Fibroblast of skin of left quadriceps (primary cell): ENCODE measurements at regions not wholly inside any gene's neighbourhood (a gene's known extent, or its start where the extent isn't known, plus 50 kb on each side); places are given as distances from the start of the nearest gene placed in this dataset.
A peak's percentile ranks its signal among the peaks of the same experiment; 100 is the strongest.

Source experiments
- DNase-seq, 2 experiments: peaks; one replicate each; pipeline ENCODE4 v3.0.0-alpha.2; 2013; ENCODE audit warnings: low read depth in 2 of 2

DNA sequence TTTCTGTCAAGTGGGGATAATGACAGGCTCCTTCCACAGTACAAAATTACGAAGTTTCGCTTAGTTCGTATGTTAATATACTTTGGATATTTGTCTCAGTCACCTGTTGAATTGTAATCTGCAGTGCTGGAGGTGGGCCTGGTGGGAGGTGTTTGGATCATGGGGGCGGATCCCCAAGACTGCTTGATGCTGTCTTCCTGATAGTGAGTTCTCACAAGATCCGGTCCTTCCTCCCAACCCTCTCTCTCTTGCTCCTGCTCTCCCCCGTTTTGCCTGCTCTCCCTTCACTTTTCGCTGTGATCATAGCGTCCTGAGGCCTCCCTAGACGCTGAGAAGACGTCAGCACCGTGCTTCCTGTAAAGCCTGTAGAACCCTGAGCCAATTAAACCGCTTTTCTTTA lies 97.1 kb upstream of the EPB41L3 start:
- DNase-seq, result no peak

DNA sequence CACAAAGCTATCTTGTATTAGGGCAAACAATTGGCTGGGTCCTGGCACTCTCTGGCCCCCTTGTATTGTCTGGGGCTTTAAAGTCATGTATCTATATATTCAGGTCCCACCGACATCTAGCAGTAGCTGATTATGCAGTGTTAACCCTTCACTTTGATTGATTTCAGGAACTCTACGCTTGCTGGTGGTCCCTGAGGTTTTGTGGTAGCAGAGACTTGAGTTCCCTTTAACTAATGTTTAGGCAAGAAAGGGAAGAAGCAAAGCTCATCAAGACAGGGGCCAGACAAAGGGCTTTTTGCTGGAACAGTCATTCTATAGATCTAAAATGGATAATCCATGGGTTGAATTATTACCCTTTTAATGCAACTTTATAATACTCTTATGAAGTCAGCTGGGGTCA lies 95.3 kb upstream of the EPB41L3 start:
- no peak for DNase-seq

DNA sequence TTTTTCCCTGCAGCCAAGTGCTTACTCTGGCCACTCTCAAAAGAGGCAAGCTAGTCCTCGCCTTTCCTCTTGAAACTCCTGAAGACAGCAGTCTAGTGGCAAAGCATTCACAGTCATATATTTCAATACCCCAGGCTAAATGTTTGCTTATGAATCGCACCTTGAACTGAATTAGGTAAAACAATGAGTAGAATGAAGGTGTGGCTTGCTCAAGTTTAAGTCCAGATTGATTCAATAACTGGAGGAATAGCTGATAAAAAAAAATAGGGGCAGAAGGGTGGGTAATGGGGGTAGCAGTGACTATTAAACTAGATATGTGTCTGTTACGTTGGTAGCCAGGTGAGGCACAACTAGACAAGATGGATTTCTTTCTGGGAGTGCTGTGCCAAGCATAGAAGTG lies 88.2 kb upstream of the EPB41L3 start:
- DNase-seq, result no peak

DNA sequence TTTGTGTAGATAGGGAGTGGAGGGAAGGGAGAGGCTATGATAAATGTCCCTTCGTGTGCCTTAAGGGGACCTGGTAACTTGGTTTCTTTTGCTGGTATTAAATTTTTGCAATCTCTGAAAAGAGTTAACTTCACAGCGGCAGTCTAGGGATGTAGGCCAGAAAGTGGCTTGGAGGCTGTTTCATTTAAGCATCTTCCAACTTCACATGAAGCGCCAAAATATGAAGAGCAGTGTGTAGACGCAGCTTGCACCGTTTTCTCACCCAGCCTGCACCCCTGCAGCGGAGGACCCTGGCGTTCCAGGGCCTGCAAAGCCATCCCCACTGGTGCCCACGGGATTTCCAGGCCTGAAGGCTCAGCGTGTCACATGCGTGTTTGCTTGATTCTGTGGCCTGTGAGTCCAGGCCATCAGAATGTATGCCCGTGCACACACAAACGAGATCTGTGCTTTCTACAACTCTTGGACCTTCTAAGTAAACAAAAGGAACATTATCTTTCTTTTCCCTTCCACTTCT lies 87.2 kb upstream of the EPB41L3 start:
- DNase-seq, result no peak

DNA sequence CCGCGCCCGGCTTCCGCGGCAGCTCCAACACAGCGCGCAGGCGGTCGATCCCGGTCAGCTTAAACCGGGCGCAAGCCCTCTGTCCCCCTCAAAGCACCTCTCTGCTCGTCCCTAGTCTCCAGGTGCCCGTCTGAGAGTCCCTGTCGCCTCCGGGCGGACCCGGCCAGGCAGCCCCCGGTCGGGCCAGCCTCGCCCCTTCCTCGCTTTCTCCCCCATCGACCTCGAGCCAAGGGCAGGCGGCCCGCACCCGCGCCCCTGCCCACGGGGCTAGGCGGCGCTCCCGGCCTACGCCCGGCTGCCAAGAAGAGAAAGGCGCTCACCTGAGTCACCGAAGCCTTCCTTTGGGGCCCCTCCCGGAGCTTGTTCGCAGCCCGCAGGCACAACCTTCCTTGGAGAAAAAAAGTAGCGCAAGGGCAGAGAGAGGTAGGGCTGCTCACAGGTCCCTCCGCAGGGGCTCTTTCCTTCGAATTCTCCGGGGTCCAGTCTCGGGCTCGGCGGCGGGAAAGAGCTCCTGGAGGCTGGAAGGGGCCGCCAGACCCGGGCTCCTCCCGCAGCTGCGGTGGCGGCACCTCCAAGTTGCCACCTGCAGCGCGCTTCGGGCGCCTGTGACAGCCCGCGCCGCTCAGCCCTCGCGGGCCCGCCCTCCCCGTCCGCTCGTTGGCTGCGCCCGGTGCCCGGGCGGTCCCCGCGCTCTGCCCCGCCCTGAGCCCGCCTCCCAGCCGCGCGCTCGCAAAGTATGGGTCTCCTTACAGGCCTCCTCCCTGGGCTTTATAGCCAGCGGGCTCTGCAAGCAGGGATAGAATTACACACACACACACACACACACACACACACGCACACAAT lies 86.5 kb upstream of the EPB41L3 start:
- DNase-seq, result peak; percentile 26 to 29

DNA sequence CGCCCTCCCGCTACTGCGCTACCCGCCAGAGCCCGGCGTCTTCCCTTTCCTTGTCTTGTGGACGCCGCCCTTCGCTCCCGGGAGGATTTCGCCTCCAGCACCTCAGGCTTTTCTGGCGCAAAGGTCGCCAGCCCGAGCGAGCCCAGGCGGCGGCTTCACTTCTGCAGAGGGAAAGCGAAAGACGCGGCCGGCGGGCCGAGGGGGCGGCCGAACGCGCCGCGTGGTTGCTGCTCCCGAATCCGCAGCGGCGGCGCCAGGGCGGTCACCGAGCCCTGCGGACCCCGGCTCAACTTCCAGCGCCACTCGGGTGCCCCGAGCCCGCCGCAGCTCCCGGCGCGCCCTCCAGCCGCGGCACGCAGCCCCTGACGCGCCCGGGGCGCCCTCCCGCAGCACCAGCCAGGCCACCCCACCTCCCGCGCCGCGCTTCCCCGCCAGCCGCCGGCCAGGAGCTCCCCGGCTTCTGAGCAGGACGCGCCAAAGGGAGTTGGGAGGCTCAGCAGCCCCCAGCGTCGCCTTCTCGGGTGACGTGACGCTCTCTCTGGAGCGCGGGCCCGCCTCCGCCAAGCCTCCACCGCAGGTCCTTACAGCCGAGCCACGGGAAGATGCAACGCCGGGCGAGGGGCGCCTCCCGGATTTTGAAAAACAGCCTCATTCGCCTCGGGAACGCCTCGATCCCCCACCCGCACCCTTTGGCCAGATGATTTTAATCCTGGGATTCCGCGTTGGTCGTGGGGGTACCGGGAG lies 84.9 kb upstream of the EPB41L3 start:
- DNase-seq, result peak; percentile 1 to 3

DNA sequence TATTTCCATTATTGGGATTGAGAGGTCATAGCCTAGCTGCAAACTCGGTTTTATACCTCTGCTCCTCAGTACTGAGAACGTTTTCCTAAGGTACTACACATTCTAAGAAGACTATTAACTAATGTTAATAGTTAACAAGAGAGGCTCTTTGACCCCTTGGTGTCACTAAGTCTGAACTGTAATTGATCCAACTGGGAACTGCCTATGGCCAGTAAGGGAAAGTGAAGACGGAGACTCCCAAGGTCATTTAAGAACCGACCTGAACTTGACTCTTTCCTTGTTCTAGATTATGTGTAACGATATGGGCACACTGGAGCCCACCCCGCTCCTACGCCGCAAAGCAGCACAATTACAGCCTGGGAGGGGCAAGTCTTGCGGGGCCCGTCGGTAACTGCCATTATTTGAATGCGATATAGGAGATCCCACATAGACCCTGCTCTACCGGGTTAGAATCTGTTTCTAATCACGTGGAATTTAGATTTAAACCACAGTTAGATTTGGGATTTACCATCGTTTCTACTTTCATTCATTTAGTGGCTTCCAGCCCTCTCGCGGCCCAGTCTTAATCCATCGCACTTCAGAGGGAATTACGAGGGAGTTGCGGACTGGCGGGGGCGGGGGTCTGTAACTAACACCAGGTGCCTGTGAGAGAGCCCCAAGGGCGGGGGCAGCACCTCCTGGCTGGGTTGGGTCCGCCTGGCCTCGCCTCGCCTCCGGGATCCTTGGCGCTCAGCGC lies 84.1 kb upstream of the EPB41L3 start:
- no peak for DNase-seq

DNA sequence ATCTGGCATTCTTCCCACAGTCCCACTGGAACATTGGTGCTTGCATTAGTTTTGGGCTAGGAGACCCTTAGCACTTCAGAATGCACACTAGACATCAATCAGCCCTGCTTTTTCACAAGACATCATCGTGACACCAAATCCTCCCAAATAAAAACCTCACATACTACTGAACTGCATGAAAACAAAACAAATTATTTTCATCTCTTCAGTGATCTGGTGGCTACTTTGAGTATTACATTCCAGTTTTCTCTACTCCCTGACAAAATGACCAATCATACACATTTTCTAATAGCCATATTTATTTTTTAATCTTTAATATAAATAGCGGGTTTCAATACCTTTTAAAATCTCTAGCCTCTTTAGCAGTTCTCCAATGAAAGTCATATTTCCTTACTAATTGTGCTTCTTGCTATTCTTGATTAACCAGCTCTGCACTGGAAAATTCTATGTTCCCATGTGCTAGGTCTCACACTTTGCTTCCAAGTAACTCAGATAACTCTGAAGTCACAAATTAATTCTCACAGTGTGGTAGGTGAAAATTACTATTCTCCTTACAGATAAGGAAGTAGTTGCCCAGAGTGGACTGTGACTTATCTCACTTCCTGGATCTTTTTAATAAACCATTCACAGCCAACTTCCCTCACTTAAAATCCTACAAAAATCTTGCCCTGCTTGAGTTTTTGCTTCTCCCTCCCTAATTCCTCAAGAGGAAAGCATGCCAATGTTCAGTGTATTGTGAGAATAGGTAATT lies 82.5 kb upstream of the EPB41L3 start:
- no peak for DNase-seq

DNA sequence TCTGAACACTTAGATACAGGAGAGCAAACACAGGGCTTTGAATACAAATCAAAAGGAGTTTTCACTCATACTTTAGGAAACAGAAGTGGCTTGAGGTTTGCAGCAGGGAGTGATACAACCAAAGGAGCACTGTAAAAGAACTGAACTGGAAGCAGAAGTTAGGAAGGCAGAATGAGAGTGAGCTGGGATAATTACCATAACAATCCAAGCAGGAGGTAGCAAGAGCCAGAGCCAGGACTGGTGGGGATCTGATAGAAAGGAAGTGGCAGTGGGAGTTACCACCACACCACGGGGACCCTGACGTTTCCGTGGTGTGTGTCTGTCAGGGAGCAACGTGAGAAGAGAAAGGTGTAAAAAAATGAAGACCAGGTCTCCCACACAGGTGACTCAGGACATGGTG lies 81.3 kb upstream of the EPB41L3 start:
- DNase-seq, result no peak

DNA sequence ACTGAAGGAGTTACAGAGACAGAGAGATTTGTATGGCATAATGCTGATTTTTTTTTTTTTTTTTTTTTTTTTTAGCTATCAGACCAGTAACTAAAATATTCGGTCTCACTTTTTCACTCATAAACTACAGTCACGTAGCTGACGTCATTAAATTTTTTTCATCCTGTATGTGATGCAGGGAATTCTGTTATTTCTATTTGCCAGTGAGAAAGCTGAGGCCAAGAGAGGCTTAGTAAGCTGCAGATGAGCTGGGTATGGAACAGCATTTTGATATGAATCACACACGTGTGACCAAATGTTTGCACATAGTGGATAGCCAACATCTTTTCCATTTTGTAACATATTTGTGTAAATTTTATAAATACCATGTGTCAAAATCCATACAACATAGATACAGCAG lies 79.1 kb upstream of the EPB41L3 start:
- DNase-seq, result no peak

DNA sequence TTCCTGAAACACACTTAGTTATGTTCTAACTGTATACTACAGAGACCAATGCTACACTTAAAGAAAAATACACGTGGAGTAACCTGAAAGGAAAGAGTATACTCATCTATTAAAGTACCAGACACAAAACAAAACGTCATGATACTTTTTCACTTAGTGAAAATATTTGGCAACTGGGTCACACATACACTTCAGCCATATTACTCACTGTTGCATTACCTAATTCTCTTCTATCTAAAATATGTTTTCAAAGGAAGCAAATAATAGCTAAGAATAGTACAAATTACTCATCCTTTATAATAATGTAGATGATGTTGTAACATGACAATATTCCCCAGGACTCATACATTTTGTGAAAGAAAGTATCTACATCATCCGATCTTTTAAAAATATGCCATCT lies 76.5 kb upstream of the EPB41L3 start:
- DNase-seq, result peak; percentile 21 to 24

DNA sequence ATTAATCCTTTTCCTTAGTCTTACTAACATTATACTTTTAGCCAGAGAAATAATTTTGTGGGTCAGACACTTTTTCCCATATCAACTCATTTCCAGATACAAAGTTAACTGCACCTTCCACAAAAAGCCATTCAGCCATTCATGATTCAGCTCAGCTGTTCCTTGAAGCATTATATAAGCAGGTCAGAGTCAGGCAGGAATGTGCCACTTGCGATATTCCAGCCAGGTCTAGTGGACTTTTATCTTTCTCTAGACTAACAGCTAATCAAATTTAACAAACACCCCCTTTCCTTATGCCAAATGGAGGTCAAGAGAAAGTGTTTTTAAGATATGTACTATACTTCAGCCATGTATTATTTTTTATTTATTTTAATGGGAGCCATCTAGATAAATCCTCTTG lies 75.6 kb upstream of the EPB41L3 start:
- no peak for DNase-seq

DNA sequence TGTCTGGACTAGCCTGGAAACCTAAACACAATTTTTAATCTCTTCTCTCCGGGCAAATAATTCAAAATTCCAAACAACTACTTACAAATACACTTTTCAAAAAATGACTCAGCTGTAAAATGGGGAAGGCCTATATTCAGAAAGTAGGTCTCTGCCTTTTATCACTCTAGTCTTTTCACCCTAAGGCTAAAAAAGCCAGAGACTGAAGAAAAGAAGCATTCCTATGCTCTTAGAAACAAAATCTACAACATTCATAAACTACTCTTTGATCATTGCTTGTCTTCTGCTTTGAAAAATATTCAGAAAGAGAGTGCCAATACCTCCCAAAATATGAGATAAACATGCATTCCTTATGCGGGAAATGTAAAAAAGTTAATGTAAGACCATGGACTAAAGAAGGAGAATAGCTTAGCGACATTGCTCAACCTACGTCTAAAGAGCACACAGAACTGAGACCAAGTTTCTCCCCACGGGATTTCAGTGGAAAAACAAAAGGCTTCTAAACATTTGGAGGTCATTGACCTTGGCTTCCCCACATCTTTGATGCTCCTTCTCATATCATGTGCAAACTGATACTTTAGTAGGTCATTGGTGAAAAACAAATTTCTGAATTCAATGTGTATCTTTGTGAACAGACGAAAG lies 74.4 kb upstream of the EPB41L3 start:
- no peak for DNase-seq

DNA sequence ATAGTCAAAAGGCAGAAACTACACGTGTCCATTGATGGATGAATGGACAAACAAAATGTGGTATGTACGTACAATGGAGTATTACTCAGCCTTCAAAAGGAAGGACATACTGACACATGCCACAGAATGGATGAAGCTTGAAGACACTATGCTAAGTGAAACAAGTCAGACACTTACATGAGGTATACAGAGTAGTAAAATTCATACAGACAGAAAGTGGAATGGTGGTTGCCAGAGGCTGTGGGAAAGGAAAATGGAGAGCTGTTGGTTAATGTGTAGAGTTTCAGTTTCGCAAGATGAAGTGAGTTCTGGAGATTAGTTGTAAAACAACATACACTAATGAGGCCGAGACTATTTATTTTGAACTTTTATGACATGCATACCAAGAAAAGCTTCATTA lies 67.4 kb upstream of the EPB41L3 start:
- no peak for DNase-seq

DNA sequence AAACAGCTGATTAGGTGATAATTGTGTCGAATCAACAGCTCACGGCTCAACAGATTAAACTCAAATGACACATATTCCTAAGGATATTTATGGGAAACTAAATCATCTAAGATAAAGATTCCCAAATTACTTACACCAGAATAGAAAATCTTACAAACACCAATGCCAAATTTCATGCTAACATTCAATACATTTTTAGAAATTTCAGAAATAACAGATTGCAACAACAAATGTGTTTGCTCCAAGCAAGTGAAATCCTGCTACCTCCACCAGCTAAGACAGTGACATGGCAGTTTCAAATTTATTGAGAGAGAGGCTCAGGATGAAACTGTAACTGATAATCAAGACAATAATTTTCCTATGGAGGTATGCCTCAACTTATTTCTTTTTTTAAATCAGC lies 65.0 kb upstream of the EPB41L3 start:
- no peak for DNase-seq

DNA sequence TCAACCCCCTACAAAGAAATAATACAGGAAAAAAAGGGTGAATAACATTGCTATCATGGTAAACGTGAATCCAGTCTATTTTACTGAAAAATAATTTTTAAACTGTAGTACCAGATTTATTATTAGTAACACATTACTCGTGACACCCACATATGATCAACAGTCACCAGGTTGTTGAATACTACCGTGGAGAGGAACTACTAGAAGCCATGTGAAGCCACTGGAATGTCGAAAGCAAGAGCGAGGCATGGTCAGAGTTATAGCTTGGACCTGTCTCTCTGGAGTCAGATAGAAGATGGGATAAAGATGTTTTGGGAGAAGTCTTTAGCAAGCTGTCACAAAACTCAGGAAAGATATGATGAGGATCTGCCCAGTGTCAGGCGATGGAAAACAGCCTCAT lies 63.2 kb upstream of the EPB41L3 start:
- DNase-seq, result no peak

DNA sequence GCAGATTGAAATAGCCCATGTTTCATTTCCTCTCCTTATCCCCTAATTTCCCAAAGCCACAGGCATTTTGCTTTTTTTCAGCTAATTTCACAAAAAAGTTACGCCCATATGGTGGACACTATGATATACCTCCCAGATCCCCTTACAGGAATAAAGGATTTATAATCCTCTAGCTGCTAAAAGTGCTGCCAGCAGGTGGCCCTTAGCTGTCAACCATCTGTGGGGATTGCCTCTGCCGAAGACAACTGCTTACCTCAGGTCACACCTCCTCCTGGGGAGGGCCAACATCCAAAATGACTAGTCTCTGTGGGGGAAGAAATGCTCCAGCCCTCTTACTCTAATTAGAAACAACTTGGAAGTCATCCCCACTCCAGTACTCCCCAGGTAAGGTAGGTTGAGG lies 61.0 kb upstream of the EPB41L3 start:
- no peak for DNase-seq

DNA sequence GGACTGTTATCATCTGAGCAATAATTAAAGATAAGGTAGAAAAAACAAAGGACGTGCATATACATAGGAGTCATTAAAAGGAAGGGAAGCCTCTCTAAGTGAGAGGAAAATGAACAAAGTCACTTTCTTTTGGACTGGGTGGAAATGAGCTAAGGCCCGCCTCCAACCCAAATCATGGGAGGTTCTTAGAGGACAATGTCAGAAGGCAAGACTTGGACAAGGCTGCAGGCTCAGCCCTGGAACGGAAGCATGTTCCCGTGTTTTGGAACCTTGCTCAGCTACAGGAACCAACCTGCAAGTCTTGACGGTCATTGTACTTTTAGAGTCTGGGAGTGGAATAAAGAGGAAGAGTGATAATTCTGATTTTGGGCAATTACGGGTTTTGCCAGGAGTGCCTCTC lies 59.4 kb upstream of the EPB41L3 start:
- no peak for DNase-seq

DNA sequence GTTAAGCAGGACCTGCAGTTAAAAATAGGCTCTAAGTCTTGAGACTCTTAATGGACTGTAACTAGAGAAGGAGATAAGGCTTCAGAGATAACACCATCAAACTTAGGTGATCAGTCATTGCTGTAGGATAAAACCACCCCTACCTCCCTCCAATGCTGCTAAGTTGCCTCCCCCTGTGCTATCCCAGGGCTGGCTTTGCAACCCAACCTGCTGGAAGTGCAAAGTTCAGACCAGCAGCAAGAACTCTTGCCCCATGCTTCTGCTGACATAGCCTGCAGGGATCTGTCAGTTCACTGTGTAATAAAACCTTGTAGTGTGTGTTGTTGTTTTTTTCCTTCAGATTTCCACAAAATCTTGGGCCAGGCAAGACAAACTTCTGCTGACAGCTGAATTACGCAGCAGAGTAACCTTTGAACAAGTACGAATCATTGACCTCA lies 57.4 kb upstream of the EPB41L3 start:
- no peak for DNase-seq

DNA sequence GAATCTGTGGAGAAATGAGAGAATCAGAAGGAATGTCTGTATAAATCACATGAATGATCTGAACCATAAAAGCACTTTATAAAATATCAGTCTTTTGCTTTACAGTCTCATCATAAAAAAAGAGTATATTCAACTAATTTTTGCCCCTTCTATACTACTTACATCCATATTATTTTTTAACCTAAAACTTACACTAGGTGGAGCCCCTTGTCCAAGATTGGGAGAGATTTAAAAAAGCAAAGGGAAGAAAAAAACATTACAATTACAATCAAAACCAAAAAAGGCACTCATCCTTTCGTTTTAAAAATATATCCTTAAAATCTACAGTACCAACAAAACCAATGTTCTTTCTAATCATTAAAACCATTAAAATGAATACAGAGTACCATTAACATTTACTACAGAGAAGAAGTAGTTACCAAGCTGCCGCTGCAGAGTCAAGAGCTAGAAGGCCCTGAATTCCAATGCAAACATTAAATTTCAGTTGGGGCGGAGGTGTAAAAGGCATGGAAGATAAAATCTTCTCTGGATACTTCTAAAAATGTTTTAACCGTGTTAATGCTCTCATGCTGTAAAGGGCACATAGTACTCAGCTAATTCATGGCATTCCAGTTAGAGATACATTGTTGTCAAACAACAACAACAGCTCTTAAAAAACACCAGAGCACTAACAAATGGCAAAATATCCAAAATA lies 56.7 kb upstream of the EPB41L3 start:
- peak in 1 of 2 experiments; percentile 17 for DNase-seq

DNA sequence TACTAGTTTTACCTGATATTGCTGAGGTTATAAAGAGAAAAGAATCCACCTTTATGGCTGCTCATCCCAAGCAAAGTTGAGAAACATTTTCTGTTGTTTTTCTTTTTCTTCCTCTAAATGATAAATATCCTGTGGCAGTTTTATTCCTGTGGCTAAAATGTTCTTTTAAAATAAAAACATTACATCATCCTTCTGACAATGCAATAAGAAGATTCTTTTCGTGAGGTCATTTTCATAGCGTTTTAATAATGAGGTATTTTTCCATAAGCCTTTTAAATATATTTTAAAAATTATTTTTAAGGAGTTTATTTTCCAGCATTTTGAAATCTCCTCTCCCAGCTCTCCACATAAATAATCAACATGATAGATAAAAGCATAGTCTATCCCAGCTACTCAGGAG lies 52.8 kb upstream of the EPB41L3 start:
- DNase-seq, result no peak
